ENCODE measurements at regions not wholly inside any gene's neighbourhood (a gene's known extent, or its start where the extent isn't known, plus 50 kb on each side); places are given as distances from the start of the nearest gene placed in this dataset.

- Histone ChIP-seq H3K27me3 (ENCODE audit: low read length) (no peaks in the 10 kb centered on the region), H3F3A (ENCODE audit: low read length, unreplicated experiment) (no peaks in the 10 kb centered on the region), H3K36me3 (ENCODE audit: low read depth, low read length) (no peaks in the 10 kb centered on the region), H3K27ac (ENCODE audit: low read length) (no peak overlapping the region), H3K4me3 (ENCODE audit: low read length) (no peak overlapping the region), H3K9me3 (ENCODE audit: low read length) (no peaks in the 10 kb centered on the region), H3K9me2 (replicated peaks; ENCODE audit: low read length) (no peaks in the 10 kb centered on the region), H2AFZ (ENCODE audit: low read length) (no peak overlapping the region), H3K9ac (ENCODE audit: low read length) (no peak overlapping the region), H4K20me1 (ENCODE audit: low read length) (no peaks in the 10 kb centered on the region), H3K4me1 (ENCODE audit: insufficient read depth, low read length) (no peaks in the 10 kb centered on the region), H3K4me2 (ENCODE audit: low read length) (no peak overlapping the region), H3K79me2 (ENCODE audit: low read length) (no peaks in the 10 kb centered on the region)
- intact Hi-C loops (cut with micrococcal nuclease): no loop called here
- TF ChIP-seq EZH2 (IDR thresholded peaks at IDR 0.05; ENCODE audit: low read length, unreplicated experiment) (no peak), EZH2phosphoT487 (IDR thresholded peaks at IDR 0.05; ENCODE audit: borderline replicate concordance, low read length) (no peak), CTCF (conservative IDR thresholded peaks at IDR 0.05; ENCODE audit: low read depth, low read length) (no peak)
- ChIA-PET POLR2A (ENCODE audit: unreplicated experiment) (no interaction called here), CTCF (no interaction called here)
- BruUV-seq (replicated peaks): no TSS peak
- no peak for ATAC-seq
- no peak for DNase-seq
Observed at GRCh38 chr13:58004751-58005150, 373.2 kb downstream of the PCDH17 start.

GRCh38 chr13:58018020-58018419 is 386.5 kb downstream of the PCDH17 start:
- no peak overlapping the region for H3K4me3 ChIP-seq (ENCODE audit: low read length)
- no peaks in the 10 kb centered on the region for H4K20me1 ChIP-seq (ENCODE audit: low read length)
- no peak for TF ChIP-seq EZH2 (IDR thresholded peaks at IDR 0.05; ENCODE audit: low read length, unreplicated experiment)
- no peak for TF ChIP-seq EZH2phosphoT487 (IDR thresholded peaks at IDR 0.05; ENCODE audit: borderline replicate concordance, low read length)
- no peak for TF ChIP-seq CTCF (conservative IDR thresholded peaks at IDR 0.05; ENCODE audit: low read depth, low read length)
- H3K4me1 ChIP-seq (ENCODE audit: insufficient read depth, low read length): no peaks in the 10 kb centered on the region
- BruUV-seq (replicated peaks): no TSS peak
- H3K27me3 ChIP-seq (ENCODE audit: low read length): no peaks in the 10 kb centered on the region
- H3K9me2 ChIP-seq (replicated peaks; ENCODE audit: low read length): no peaks in the 10 kb centered on the region
- H3K4me2 ChIP-seq (ENCODE audit: low read length): no peak overlapping the region
- H3K79me2 ChIP-seq (ENCODE audit: low read length): no peaks in the 10 kb centered on the region
- intact Hi-C loops (cut with micrococcal nuclease): no loop called here
- H3K36me3 ChIP-seq (ENCODE audit: low read depth, low read length): no peaks in the 10 kb centered on the region
- H2AFZ ChIP-seq (ENCODE audit: low read length): no peak overlapping the region
- H3F3A ChIP-seq (ENCODE audit: low read length, unreplicated experiment): no peaks in the 10 kb centered on the region
- H3K9ac ChIP-seq (ENCODE audit: low read length): no peak overlapping the region
- H3K9me3 ChIP-seq (ENCODE audit: low read length): no peaks in the 10 kb centered on the region
- POLR2A ChIA-PET (ENCODE audit: unreplicated experiment): no interaction called here
- CTCF ChIA-PET: no interaction called here
- ATAC-seq: no peak
- no peak overlapping the region for H3K27ac ChIP-seq (ENCODE audit: low read length)
- DNase-seq: no peak

GRCh38 chr13:58018865-58019264 is 387.3 kb downstream of the PCDH17 start:
- H3K9ac ChIP-seq (ENCODE audit: low read length): no peak overlapping the region
- no peaks in the 10 kb centered on the region for H3F3A ChIP-seq (ENCODE audit: low read length, unreplicated experiment)
- DNase-seq (no peak), ATAC-seq (no peak)
- no peaks in the 10 kb centered on the region for H3K79me2 ChIP-seq (ENCODE audit: low read length)
- intact Hi-C loops (cut with micrococcal nuclease): no loop called here
- TF ChIP-seq CTCF (conservative IDR thresholded peaks at IDR 0.05; ENCODE audit: low read depth, low read length): no peak
- no peak for TF ChIP-seq EZH2phosphoT487 (IDR thresholded peaks at IDR 0.05; ENCODE audit: borderline replicate concordance, low read length)
- no peak for TF ChIP-seq EZH2 (IDR thresholded peaks at IDR 0.05; ENCODE audit: low read length, unreplicated experiment)
- no TSS peak for BruUV-seq (replicated peaks)
- H4K20me1 ChIP-seq (ENCODE audit: low read length): no peaks in the 10 kb centered on the region
- H3K4me2 ChIP-seq (ENCODE audit: low read length): no peak overlapping the region
- no peaks in the 10 kb centered on the region for H3K4me1 ChIP-seq (ENCODE audit: insufficient read depth, low read length)
- H3K36me3 ChIP-seq (ENCODE audit: low read depth, low read length): no peaks in the 10 kb centered on the region
- no peaks in the 10 kb centered on the region for H3K27me3 ChIP-seq (ENCODE audit: low read length)
- H2AFZ ChIP-seq (ENCODE audit: low read length): no peak overlapping the region
- no peaks in the 10 kb centered on the region for H3K9me3 ChIP-seq (ENCODE audit: low read length)
- H3K4me3 ChIP-seq (ENCODE audit: low read length): no peak overlapping the region
- H3K27ac ChIP-seq (ENCODE audit: low read length): no peak overlapping the region
- POLR2A ChIA-PET (ENCODE audit: unreplicated experiment): interaction anchor here (0.5 kb wide), 1 partner anchor 825 kb away, joined by 3 read pairs; no protein-coding TSS in a partner anchor
- CTCF ChIA-PET: no interaction called here
- no peaks in the 10 kb centered on the region for H3K9me2 ChIP-seq (replicated peaks; ENCODE audit: low read length)
